Stimulated activated CD4-positive, alpha-beta T cell treated with anti-CD3 and anti-CD28 coated beads, Interleukin-1b, Interleukin-23, amount 100 ng/mL, for 48 hours (primary cell): ENCODE measurements at regions not wholly inside any gene's neighbourhood (a gene's known extent, or its start where the extent isn't known, plus 50 kb on each side); places are given as distances from the start of the nearest gene placed in this dataset.

Experiments used
- DNase-seq: peaks from one replicate; pipeline ENCODE4 v3.0.0-alpha.2; 2020

DNA sequence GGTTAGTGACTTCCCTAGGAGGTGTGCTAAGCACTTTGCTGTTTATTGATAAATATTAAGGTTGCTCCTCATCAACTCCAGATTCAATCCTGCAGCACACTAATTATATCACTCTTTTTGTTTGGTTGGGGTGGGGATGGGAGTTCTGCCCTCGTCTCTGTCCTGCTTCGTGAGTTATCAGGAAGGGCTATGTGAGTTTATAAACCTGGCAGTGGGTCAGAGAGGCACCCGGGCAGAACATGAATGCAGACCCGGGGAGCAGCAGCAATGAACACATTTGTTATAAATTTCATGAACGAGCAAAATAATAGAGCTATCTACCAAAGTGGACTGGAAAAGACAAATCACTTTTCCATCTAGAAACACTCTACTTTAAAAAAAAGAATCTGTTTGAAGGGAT is 125.5 kb upstream of the WWC1 start:
- no peak for DNase-seq

DNA sequence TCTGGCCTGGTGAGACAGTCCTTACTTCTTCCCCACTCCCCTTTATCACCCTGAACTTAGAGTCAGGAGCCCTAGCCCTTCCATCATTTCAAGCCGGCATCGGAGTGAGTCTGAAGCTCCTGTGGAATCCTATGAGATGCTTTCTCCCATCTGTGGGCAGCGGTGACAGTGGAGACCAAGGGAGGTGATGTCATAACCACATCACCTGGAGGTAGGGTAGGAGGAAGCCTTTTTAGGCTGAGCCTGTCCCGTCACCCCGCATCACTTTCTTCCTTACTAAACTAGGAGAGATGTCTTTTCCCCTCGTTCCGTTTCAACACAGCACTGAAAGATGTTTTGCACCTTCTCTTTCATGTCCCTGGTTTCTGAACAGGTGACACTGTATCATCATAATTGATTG is 124.1 kb upstream of the WWC1 start:
- DNase-seq: no peak

DNA sequence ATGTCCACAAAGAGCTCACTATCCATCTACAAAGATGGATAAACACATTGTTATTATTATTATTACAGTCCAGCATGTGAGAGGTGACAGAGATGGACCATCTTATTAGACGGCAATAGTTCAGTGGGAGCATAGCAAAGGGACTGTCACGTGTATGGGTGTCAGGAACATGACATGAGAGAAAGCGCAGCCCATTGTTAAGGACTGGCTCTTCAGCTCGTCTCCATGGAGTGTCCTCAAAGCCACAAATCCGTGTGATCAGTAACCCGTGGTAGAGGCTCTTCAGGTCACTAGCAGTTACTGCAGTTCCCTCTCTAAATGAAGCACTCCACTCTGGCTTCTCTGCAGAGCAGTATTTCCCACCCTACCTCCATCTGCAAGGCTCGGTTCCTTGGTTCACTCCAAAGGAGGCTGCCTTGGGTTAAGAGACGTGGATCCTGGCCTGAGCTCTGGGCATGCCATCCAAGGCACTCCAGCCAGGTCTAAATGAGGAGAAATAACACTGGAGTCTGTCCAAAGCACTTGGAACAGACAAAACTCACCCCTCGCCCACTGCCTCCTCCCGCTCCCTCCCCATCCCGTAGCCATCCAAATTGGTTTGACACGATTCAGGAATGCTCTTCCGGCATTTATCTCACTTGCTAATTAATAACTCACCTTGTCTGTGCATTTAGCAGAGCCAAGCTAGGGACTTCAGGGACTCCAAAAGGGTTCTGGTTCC is 122.3 kb upstream of the WWC1 start:
- DNase-seq: no peak

DNA sequence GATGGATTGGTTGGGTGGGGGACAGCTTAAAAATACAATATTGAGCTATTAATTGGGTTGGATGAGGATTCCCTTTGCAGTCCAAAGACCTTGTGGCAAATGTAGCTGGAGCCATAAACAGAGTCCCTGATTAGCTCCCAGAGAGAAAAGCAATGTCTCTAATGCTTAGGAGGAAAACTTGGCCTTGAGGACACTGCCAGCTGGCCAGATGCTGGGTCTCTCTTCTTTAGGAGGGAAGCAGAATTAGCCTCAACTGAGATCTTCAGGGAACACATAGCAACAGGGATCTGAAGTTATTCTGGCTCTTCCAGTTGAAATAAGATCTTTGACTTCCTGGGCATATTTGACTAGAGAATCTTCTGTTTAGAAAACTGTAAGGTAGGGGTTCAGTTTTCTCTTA is 121.7 kb upstream of the WWC1 start:
- no peak for DNase-seq

DNA sequence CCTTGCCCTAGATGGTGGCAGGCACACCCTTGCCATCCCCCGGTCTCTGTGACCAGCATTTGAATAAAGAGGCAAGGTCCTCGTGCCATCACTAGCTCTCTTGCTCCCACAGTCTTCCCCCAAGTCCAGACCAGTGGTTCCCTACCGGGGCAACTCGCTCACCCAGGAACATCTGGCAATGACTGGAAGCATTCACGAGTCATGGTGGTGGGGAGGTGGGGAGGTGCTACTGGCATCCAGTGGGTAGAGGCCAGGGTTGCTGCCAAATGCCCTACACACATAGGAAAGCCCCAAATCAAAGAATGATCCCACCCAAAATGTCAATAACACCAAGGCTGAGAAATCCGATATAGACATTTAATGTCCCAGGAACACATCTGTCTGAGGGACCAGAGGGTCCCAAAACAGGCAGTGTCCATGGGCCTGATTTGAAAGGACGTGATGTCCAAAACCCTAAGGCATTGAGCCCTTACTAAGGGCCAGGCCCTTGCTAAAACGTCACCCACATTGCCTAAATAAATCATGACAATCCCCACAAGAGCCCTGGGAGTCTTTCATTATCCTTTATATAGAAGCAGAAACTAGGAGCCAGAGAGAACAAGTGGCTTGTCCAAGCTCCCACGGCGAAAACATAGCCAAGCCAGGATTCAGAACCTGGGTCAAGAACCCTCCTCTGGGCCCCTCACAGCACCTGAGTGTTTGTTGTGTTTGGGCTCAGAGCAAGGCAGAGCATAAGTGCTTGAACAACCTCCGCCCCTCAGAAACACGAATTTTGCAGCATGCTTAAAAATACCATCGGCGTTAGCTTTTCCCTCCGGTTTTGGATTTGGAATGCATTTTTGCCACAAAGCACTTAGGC is 119.3 kb upstream of the WWC1 start:
- no peak for DNase-seq

DNA sequence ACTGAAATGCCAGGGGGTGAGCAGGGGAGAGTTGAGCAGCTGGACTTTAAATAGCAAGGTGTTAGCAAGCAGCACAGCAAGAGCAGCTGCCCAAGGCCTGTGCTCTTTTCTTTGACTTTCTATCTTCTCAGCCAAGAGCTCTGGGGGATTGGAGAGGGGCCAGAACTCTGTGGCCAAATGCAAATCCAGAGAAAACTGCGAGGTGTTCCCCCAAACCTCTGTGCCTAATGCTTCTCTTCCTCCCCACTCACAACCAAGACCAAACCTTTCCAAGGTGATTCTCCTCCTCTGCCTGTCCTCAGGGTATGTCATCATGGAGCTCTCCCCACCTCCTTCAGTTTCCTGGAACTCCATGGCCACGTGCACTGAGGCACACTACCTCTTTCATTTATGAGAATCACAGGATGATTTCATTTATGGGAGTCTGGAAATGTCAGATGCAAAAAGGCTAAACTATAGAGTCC is 118.7 kb upstream of the WWC1 start:
- DNase-seq: no peak

DNA sequence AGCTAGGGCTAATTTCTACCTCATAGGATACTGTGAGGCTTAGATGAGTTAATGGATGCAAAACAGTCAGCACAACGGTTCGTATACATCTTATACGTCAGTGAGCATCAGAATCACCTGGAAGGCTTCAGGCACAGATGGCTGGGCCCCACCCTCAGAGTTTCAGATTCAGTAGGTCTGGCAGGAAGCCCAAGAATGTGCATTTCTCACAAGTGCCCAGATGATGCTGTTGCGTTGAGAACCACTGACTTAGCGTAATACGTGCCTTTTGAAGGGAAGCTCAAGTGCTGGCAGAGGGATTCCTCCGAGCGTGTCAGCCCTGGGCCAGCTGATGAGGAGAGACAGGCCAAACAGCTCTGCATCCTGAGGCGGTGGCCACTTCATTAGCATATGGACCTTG is 117.1 kb upstream of the WWC1 start:
- no peak for DNase-seq

DNA sequence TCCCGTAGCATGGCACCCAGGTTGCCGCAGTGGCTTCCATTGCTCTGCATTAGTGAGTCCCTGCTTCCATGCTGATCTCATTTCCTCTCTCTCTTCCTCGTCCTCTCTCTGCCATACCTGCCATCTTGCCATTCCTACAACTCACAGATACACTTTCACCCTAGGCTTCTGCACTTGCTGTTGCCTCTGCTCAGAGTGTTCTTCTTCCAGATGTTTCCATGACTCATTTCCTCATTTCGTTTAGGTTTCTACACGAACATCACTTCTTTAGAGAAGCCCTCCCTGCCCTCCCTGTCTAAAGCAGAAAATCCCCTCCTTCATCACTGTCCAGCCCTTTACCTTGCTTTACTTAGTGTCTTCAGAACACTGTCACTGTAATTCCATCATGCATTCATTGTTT is 115.2 kb upstream of the WWC1 start:
- DNase-seq: no peak

DNA sequence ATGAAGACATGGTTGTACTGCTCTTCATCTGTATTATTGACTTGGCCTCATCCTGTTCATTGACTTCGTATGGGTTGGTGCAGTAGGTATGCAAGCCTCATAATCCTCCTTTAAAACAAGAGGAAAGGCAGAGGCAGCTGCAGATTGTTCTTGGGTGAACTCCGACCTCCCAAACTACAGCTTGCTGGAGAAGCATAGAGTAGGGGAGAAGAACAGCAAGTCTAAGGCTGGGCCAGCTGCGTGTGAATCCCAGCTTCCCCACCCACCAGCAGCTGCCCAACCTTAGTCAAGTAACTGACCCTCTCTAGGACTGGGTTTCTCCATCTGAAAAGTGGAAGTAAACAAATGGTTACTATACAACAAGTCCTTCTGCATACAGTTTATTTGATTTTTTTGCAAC is 114.5 kb upstream of the WWC1 start:
- no peak for DNase-seq

DNA sequence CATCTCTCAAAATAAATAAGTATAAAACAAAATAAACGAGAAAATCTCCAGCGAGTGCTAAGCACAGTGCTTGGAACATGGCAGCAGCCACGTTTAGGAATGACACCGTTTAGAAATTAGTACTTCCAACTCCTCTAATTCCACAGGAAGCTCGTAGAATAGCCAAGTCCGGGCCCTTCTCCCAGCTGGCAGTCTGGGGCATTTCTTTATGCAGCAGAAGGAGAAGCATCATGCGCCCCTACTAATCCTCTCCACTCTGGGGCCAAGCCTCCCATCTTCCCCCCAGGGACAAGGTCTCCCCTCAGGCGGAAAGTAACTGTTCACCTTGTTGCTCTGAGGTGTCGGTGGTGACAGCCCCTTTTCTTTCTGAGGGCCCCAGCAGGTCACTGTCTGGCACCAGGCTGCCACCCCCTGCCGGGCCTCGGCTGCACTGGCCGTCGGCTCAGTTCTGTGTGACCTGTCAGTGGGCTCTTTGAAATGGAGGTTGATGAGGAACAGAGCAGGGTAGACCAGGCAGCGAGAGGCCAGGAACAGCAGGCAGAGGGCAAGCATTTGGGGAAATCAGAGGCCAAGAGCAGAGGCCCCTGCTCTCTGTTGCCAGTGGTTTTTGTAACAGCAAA is 113.5 kb upstream of the WWC1 start:
- DNase-seq: no peak

DNA sequence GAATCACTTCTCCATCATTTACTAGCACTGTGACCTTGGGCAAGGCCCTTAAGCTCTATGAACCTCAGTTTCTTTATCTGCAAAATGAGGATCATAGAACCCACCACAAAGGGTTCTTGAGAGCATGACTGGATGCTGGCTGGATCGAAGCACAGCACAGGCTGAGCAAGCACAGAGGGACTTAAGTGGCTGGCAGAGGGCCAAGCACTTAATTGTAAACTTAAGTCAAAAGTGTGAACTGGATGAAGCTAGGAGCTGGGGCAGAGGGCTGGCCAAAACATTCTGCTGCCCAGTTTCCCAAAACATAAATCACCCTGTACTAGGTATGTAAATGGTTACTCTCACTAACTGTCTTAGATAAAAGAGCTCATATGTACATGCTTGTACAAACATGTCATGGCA is 112.3 kb upstream of the WWC1 start:
- no peak for DNase-seq

DNA sequence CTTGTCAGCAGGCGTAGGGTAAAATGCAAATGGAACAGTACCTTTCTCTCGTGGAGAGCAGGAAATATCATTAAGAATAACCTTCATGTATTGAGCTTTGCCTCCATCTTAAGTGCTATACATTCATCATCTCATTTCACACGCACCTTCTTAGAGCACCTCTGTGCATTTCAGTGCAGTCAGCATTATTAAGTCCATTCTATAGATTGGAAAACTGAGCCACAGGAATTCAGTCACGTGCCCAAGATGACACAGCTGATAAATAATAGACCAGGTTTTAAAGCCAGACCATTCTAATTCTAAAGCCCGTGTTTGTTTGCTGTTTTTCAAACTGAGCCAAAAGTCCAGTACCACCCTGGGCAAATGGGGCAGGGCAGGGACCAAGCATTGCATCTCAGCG is 109.2 kb upstream of the WWC1 start:
- DNase-seq: no peak

DNA sequence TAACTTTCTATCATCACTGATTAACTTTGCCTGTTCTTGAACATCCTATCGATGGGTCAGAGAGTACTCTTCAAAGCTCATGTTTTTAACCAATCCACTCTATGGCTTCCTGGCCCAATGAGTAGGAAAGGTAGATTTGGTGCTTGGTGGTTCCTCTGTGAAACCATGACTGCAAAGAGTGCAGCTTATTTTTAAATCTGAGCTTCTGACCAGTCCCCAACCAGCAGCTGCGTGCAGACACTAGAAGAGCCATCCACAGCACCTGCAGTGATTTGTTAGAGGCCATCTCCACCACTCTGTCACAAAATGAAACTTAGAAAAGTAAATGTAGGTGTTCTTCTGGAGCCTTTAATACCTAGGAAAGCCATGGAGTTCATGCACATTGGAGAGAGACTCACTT is 107.3 kb upstream of the WWC1 start:
- DNase-seq: no peak

DNA sequence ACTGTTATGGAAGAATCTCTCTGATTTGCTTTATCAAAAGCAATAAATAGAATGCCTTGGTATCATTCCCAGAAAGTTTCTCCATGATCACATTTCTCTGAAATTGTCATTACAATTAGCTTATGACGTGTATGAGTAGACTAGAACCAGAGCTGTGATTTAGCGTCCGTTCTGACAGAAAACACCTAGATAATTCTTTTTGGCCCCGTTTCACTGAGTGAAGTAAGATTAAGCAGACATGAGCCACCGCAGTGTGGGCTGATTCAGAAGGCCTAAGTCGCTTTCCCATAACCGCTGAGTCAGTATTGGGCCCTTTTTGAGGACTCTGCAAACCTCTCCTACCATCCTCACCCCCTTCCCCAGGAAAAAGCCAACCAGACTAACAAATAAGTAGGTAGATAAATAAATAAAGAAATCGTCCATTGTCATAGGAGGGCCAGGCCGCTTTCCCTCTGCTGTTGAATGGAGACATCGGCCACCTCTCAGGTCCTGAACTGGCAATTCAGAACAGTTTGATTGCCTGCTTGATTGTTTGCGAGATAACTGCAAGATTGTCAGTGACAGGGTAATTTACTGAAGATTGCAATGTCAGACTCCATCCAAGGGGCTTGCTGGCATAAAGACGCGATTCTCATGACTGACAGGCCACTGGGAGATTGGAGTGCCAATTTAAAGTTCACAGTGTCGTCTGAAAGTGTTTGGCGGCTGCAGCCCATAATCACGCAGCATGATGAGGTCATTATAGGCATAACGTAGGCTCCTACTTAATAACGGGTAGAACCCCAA is 105.0 kb upstream of the WWC1 start:
- no peak for DNase-seq

DNA sequence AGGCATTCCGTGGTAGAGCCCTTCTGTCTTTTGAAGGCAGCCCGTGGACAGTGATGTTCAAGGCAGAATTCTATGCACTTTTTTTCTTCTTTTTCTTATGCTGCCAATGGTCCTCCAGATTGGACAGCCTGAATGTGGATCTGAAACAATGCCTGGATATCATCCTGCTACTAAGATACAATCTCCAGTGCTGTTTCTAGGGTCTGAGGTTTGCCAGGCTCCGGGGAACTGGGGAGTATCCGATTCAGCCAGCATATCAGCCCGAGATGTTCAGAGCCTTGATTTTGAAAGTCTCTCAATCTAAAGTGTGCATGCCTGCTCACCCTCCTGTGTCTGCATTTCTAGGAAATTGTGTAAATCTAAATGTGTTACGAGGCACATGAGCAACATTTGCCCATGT is 103.8 kb upstream of the WWC1 start:
- no peak for DNase-seq

DNA sequence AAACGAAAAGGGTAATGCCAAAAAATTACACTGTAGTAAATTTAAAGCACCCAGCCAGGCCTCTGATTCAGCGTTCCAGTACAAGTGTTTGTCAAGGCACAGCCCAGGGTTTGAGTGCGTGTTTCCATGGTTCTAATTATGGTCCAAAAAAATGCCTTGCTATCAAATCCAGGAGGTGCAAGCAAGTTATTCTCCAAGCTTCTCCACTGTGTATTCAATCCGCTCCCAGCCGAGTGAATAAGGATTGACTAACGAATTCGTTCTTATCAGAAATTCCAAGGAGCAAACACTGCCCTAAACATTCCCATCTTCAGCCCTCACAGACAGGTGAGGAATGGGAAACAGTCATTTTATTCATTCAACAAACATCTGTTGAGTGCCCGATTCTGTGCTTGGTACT is 103.3 kb upstream of the WWC1 start:
- DNase-seq: no peak

DNA sequence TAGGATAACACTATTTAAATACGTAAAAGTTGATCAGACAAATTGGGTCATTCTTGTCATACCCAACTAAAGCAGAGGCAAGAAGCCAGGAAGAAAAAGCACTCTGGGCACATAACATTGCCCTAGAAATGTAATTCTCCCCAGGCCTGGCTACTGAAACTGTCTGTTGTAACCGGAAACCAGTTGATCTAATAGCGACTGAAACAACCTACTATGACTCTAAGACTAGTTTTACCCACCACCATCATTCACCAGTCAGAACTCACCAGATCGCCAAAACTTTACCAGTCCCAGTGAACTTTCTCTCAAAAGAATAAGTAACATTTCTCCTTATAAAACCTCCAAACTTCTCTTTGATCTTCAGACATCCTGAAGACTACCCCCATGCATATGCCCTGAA is 99.3 kb upstream of the WWC1 start:
- DNase-seq: no peak

DNA sequence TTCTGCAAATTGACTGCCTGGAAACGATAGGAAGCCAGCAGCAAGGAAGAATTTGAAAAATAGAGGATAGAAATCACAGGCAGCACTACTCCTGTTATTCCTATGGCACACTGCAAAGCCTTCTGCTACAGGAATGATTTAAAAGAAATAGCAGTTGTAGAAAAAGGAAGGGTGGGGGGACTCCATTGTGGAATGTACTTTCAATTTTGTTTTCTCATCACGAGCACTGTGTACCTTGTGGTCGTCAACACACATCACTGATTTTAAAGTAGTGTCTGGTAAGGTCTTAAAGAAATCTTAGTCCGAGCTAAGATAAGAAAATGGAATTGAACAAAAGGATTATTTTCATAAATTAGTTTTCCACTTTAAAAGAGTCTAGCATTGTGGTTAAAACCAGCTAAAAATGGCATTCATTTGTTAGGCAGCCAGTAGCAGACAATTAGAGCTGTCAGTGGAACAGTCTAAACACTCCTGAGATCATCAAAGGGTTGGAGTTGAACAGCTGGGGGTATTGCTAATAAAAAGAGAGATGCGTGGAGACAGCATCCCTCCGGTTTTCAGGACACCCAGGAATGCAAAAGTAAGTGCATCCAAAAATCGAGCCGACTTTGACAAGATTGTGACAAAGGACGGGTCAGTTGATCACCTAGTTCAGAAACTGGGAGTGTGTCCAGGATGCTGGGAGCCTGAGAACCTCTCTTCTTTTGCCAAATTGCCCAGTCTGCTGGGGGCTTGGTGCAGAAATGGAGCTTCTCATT is 97.8 kb upstream of the WWC1 start:
- no peak for DNase-seq

DNA sequence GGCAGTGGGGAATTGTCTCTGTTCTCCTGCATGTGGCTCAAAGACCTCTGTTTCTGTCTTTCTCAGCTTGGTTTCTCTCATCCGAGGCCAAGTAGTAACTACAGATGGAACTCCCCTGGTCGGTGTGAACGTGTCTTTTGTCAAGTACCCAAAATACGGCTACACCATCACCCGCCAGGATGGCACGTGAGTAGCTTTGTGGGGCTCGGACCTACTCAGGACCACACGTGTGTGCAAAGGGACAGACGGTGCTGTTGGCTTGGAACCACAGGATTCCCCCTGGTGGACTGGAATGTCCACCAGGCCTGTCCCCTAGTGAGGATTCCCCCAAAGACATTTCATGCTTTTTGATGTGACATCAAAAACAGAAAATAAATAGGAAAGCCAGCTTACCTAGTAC is 96.3 kb upstream of the WWC1 start:
- no peak for DNase-seq

DNA sequence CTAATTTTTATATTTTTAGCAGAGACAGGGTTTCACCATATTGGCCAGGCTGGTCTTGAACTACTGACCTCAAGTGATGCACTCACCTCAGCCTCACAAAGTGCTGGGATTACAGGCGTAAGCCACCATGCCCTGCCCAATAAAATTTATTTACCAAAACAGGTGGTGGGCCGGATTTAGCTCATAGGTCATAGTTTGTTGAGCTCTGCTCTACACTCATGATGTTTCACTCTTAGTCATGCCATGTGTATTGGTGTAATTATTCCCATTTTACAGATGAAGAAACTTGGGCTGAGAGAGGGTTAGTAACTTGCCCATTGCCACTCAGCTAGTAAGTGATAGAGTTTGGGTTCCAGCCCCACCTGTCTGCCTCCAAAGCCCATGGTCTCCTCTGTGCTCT is 93.1 kb upstream of the WWC1 start:
- DNase-seq: no peak

DNA sequence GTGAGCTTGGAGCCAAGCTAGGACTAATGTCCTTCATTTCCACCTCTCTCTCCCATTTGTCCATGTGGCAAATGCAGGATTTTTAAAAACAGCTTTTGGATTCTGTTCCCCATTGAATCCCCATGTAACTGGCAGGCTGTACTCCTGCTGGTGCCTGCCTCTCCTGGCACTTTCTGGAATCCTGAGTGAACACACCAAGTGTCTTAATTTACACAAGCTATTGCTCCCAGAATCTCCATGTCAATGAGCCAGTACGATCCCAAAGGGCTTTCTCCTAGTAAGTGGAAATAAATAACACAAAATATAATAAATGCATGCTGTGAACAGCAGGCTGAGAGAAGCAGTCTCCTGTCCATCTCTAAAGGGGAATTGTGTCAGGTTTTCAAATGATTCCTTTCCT is 88.4 kb upstream of the WWC1 start:
- DNase-seq: no peak

DNA sequence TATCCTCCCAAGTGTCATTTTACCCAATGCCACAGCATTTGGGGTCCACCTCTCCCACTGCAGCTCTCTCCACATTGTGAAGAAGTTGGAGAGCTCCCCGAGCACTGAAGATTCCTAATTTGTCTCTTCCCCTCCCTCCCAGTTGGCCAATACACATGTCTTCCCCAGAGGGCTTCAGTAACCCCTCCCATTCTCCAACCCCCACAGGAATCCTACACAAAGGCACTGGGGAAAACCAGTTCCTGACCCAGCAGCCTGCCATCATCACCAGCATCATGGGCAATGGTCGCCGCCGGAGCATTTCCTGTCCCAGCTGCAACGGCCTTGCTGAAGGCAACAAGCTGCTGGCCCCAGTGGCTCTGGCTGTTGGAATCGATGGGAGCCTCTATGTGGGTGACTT is 87.3 kb upstream of the WWC1 start:
- no peak for DNase-seq
